Activated CD4-positive, CD25-positive, alpha-beta regulatory T cell treated with anti-CD3 and anti-CD28 coated beads, Interleukin-2, amount 50 U/mL, for 72 hours (primary cell): ENCODE measurements at regions not wholly inside any gene's neighbourhood (a gene's known extent, or its start where the extent isn't known, plus 50 kb on each side); places are given as distances from the start of the nearest gene placed in this dataset.

ENCODE experiments used
- DNase-seq: peaks from one replicate; pipeline ENCODE4 v3.0.0; 2021

GRCh38 chr9:1713841-1714240, 301.3 kb upstream of the SMARCA2 start:
- DNase-seq = no peak

GRCh38 chr9:1717882-1718281, 297.3 kb upstream of the SMARCA2 start:
- no peak for DNase-seq

GRCh38 chr9:1718836-1719235, 296.3 kb upstream of the SMARCA2 start:
- DNase-seq = no peak

- no peak for DNase-seq
These were observed 294.0 kb upstream of the SMARCA2 start for GRCh38 chr9:1721196-1721595.

GRCh38 chr9:1722404-1722803, 292.7 kb upstream of the SMARCA2 start:
- no peak for DNase-seq

- DNase-seq = no peak
These were observed 291.6 kb upstream of the SMARCA2 start for GRCh38 chr9:1723522-1724015.

GRCh38 chr9:1726993-1727759, 288.0 kb upstream of the SMARCA2 start:
- no peak for DNase-seq

GRCh38 chr9:1729631-1730030, 285.5 kb upstream of the SMARCA2 start:
- DNase-seq = no peak

- no peak for DNase-seq
These were observed 282.5 kb upstream of the SMARCA2 start for GRCh38 chr9:1732670-1733069.

- no peak for DNase-seq
These were observed 276.5 kb upstream of the SMARCA2 start for GRCh38 chr9:1738511-1739100.

GRCh38 chr9:1743121-1743960, 271.8 kb upstream of the SMARCA2 start:
- DNase-seq = no peak

GRCh38 chr9:1745980-1746379, 269.2 kb upstream of the SMARCA2 start:
- DNase-seq = no peak

- DNase-seq = no peak
These were observed 267.7 kb upstream of the SMARCA2 start for GRCh38 chr9:1747417-1747967.

- no peak for DNase-seq
These were observed 266.7 kb upstream of the SMARCA2 start for GRCh38 chr9:1748407-1748806.

- DNase-seq = no peak
These were observed 258.0 kb upstream of the SMARCA2 start for GRCh38 chr9:1757186-1757585.

GRCh38 chr9:1759009-1759408, 256.1 kb upstream of the SMARCA2 start:
- DNase-seq = no peak

- DNase-seq = no peak
These were observed 255.3 kb upstream of the SMARCA2 start for GRCh38 chr9:1759771-1760300.

GRCh38 chr9:1761807-1762206, 253.3 kb upstream of the SMARCA2 start:
- no peak for DNase-seq

- no peak for DNase-seq
These were observed 249.1 kb upstream of the SMARCA2 start for GRCh38 chr9:1766042-1766441.

GRCh38 chr9:1768561-1768960, 246.6 kb upstream of the SMARCA2 start:
- DNase-seq = no peak

- DNase-seq = no peak
These were observed 243.9 kb upstream of the SMARCA2 start for GRCh38 chr9:1771094-1771789.

- no peak for DNase-seq
These were observed 239.9 kb upstream of the SMARCA2 start for GRCh38 chr9:1775230-1775629.
